HG02678 (cell line): ENCODE measurements at regions not wholly inside any gene's neighbourhood (a gene's known extent, or its start where the extent isn't known, plus 50 kb on each side); places are given as distances from the start of the nearest gene placed in this dataset.
"Not testable (repeated sequence)": the region's sequence is repeated elsewhere in the genome, so short reads cannot be mapped to it uniquely, and the experiment has no call there.

ENCODE experiments used
- ATAC-seq: cut with Tn5 transposase; IDR thresholded peaks from one replicate; pipeline ENCODE4 v1.9.1; 2021; ENCODE audit warnings: mild to moderate bottlenecking, moderate library complexity; ENCODE audit not compliant: unreplicated experiment

GRCh38 chr10:34058845-34059614 is 724.6 kb upstream of the NRP1 start:
- no peak for ATAC-seq

- not testable (repeated sequence) for ATAC-seq
These were observed 721.0 kb upstream of the NRP1 start for GRCh38 chr10:34055410-34055985.

GRCh38 chr10:34049887-34050286 is 715.4 kb upstream of the NRP1 start:
- no peak for ATAC-seq

- no peak for ATAC-seq
These were observed 715.0 kb upstream of the NRP1 start for GRCh38 chr10:34049469-34049868.

- no peak for ATAC-seq
These were observed 712.9 kb upstream of the NRP1 start for GRCh38 chr10:34047389-34047788.

- ATAC-seq, result no peak
These were observed 712.1 kb upstream of the NRP1 start for GRCh38 chr10:34046506-34047034.

GRCh38 chr10:34045571-34046190 is 711.2 kb upstream of the NRP1 start:
- ATAC-seq, result no peak

- no peak for ATAC-seq
These were observed 707.4 kb upstream of the NRP1 start for GRCh38 chr10:34041871-34042270.

GRCh38 chr10:34037499-34037898 is 703.0 kb upstream of the NRP1 start:
- ATAC-seq, result no peak

- not testable (repeated sequence) for ATAC-seq
These were observed 700.8 kb upstream of the NRP1 start for GRCh38 chr10:34035241-34035790.

- ATAC-seq, result no peak
These were observed 698.6 kb upstream of the NRP1 start for GRCh38 chr10:34033078-34033477.

GRCh38 chr10:34032564-34032963 is 698.1 kb upstream of the NRP1 start:
- no peak for ATAC-seq

GRCh38 chr10:34031400-34031799 is 696.9 kb upstream of the NRP1 start:
- no peak for ATAC-seq

- ATAC-seq, result no peak
These were observed 695.0 kb upstream of the NRP1 start for GRCh38 chr10:34029455-34029854.

GRCh38 chr10:34028936-34029335 is 694.5 kb upstream of the NRP1 start:
- ATAC-seq, result no peak

- no peak for ATAC-seq
These were observed 690.4 kb upstream of the NRP1 start for GRCh38 chr10:34024693-34025425.

- no peak for ATAC-seq
These were observed 689.8 kb upstream of the NRP1 start for GRCh38 chr10:34024282-34024681.

GRCh38 chr10:34022195-34022594 is 687.7 kb upstream of the NRP1 start:
- ATAC-seq, result no peak

GRCh38 chr10:34018784-34019183 is 684.3 kb upstream of the NRP1 start:
- no peak for ATAC-seq

- no peak for ATAC-seq
These were observed 683.7 kb upstream of the NRP1 start for GRCh38 chr10:34018129-34018528.

GRCh38 chr10:34017281-34017680 is 682.8 kb upstream of the NRP1 start:
- ATAC-seq, result no peak
